GM12878 (cell line): ENCODE measurements at regions not wholly inside any gene's neighbourhood (a gene's known extent, or its start where the extent isn't known, plus 50 kb on each side); places are given as distances from the start of the nearest gene placed in this dataset.

Experiments used
- ATAC-seq: fragments of 200-7000 bp; cut with Tn5 transposase; 3 replicates; pipeline ENCODE4 v1.9.1; 2020; ENCODE audit warnings: mild to moderate bottlenecking, moderate library complexity
- BruUV-seq: library from RNA; stranded (reverse); fragments of 400-500 nt; replicated peaks from 2 replicates; lab custom pipeline; 2021; lab: Mats Ljungman, UMichigan
- CTCF ChIA-PET: fragments of 300-600 bp; sonication (Branson Sonifier 250); formaldehyde crosslinking; extraction: SDS; loops from one replicate; lab custom pipeline; 2021; ENCODE audit warnings: inconsistent platforms; lab: Yijun Ruan, JAX
- POLR2A ChIA-PET: fragments of 350-600 bp; formaldehyde crosslinking; extraction: SDS; loops from one replicate; lab custom pipeline; 2021; ENCODE audit warnings: inconsistent platforms; lab: Charles Lee
- RAD21 ChIA-PET: fragments of 300-600 bp; sonication (Branson Sonifier 250); formaldehyde crosslinking; loops from one replicate; lab custom pipeline; 2023; ENCODE audit warnings: antibody characterized with exemption; ENCODE audit not compliant: unreplicated experiment; lab: Charles Lee
- SMC1A ChIA-PET: fragments of 300-600 bp; sonication (Branson Sonifier 250); formaldehyde crosslinking; loops from one replicate; lab custom pipeline; 2023; ENCODE audit not compliant: unreplicated experiment, uncharacterized antibody; lab: Charles Lee
- DNase-seq: peaks from one replicate; pipeline ENCODE4 v3.0.0-alpha.2; 2011; ENCODE audit warnings: low read depth, low spot score
- FAIRE-seq: peaks from 3 replicates; lab custom pipeline; 2011; peaks lifted over from hg19 to GRCh38; lab: Jason Lieb, UNC
- H2AFZ ChIP-seq: 2 replicates; pipeline ENCODE4 v1.6.0; 2011; ENCODE audit warnings: low read depth, low read length, control low read depth; ENCODE audit not compliant: control insufficient read depth
- H3K27ac ChIP-seq: 2 replicates; pipeline ENCODE4 v1.5.1; 2011; ENCODE audit warnings: control low read depth; ENCODE audit not compliant: control insufficient read depth, insufficient read depth
- H3K27me3 ChIP-seq, 2 experiments: replicated peaks in 1 of 2; 2 replicates each; pipeline versions ENCODE4 v1.6.0 to v1.6.1; 2011; ENCODE audit warnings: low read length in 1 of 2; ENCODE audit not compliant: control insufficient read depth in 2 of 2, insufficient read depth in 2 of 2
- H3K36me3 ChIP-seq, 2 experiments: 2 replicates each; pipeline ENCODE4 v1.5.1; 2011; ENCODE audit warnings: low read length in 1 of 2; ENCODE audit not compliant: control insufficient read depth in 2 of 2, insufficient read depth in 2 of 2
- H3K4me1 ChIP-seq: 2 replicates; pipeline ENCODE4 v1.6.1; 2011; ENCODE audit warnings: mild to moderate bottlenecking, low read length, moderate library complexity, mixed read lengths; ENCODE audit not compliant: control insufficient read depth, insufficient read depth
- H3K4me2 ChIP-seq: 2 replicates; pipeline ENCODE4 v1.6.0; 2011; ENCODE audit warnings: control low read depth; ENCODE audit not compliant: control insufficient read depth, insufficient read depth
- H3K4me3 ChIP-seq: fragments of 200-600 bp; sonication (generic); 2 replicates; pipeline ENCODE4 v1.5.1; 2016
- H3K79me2 ChIP-seq: 2 replicates; pipeline ENCODE4 v1.6.0; 2011; ENCODE audit warnings: low read length; ENCODE audit not compliant: control insufficient read depth, insufficient read depth
- H3K9ac ChIP-seq: 2 replicates; pipeline ENCODE4 v1.8.0; 2011; ENCODE audit warnings: low read length, control low read depth, mixed read lengths; ENCODE audit not compliant: control insufficient read depth, insufficient read depth
- H3K9me3 ChIP-seq: replicated peaks from 3 replicates; pipeline ENCODE4 v1.5.1; 2011; ENCODE audit warnings: mild to moderate bottlenecking, low read length; ENCODE audit not compliant: control insufficient read depth, insufficient read depth
- H4K20me1 ChIP-seq: 2 replicates; pipeline ENCODE4 v1.6.0; 2011; ENCODE audit not compliant: control insufficient read depth, insufficient read depth
- ATF3 ChIP-seq: IDR thresholded peaks from 2 replicates; pipeline ENCODE4 v1.6.1; 2011; ENCODE audit warnings: low read depth, mild to moderate bottlenecking, low read length, moderate library complexity, borderline replicate concordance; ENCODE audit errors: extremely low read depth
- CHD1 ChIP-seq: IDR thresholded peaks from 2 replicates; pipeline ENCODE4 v1.6.1; 2012; ENCODE audit warnings: low read depth, low read length, improper control_type of control experiment
- CREB1 ChIP-seq: IDR thresholded peaks from 2 replicates; pipeline ENCODE4 v1.6.1; 2012; ENCODE audit warnings: low read depth, mild to moderate bottlenecking, inconsistent platforms
- EP300 ChIP-seq, 2 experiments: fragments of 150-350 bp in 1 of 2; IDR thresholded peaks; 2 replicates each; pipeline ENCODE4 v1.6.1; 2011 to 2012; ENCODE audit warnings: low read depth in 2 of 2, low read length in 2 of 2, borderline replicate concordance in 1 of 2, improper control_type of control experiment in 1 of 2, inconsistent platforms in 1 of 2; ENCODE audit not compliant: control insufficient read depth in 1 of 2
- IKZF2 ChIP-seq, 2 experiments: fragments of 450-650 bp; IDR thresholded peaks; 2 replicates each; pipeline ENCODE4 v1.6.1; 2017; ENCODE audit warnings: mild to moderate bottlenecking in 2 of 2, moderate library complexity in 2 of 2
- IRF5 ChIP-seq: fragments of 450-650 bp; IDR thresholded peaks from 2 replicates; pipeline ENCODE4 v1.6.1; 2017; ENCODE audit warnings: borderline replicate concordance
- KAT2A ChIP-seq: conservative IDR thresholded peaks from 2 replicates; pipeline ENCODE4 v1.6.1; 2011; ENCODE audit warnings: low read depth, low read length; ENCODE audit not compliant: control insufficient read depth
- MLLT1 ChIP-seq: fragments of 450-650 bp; IDR thresholded peaks from 2 replicates; pipeline ENCODE4 v1.6.1; 2016; ENCODE audit warnings: mild to moderate bottlenecking
- MTA3 ChIP-seq: IDR thresholded peaks from 2 replicates; pipeline ENCODE4 v1.6.1; 2012; ENCODE audit warnings: low read length, inconsistent platforms, borderline replicate concordance
- NKRF ChIP-seq: fragments of 450-650 bp; conservative IDR thresholded peaks from 2 replicates; pipeline ENCODE4 v1.6.1; 2017; ENCODE audit warnings: mild to moderate bottlenecking, moderate library complexity
- RAD21 ChIP-seq: IDR thresholded peaks from 2 replicates; pipeline ENCODE4 v1.6.1; 2011; ENCODE audit warnings: mild to moderate bottlenecking, low read depth, low read length, moderate library complexity; ENCODE audit not compliant: insufficient read depth
- RBBP5 ChIP-seq: fragments of 200-600 bp; sonication (generic); conservative IDR thresholded peaks from 2 replicates; pipeline ENCODE4 v1.6.1; 2016
- YBX1 ChIP-seq: fragments of 450-650 bp; IDR thresholded peaks from 2 replicates; pipeline ENCODE4 v1.6.1; 2016; ENCODE audit warnings: antibody characterized with exemption
- ZNF24 ChIP-seq: fragments of 450-650 bp; IDR thresholded peaks from 2 replicates; pipeline ENCODE4 v1.6.1; 2017; ENCODE audit warnings: antibody characterized with exemption, mild to moderate bottlenecking
- WGBS: methylation state at CpG from one replicate; pipeline ENCODE4 v1.1.6; 2016; ENCODE audit warnings: low lambda C conversion rate; ENCODE audit not compliant: insufficient replicate concordance, insufficient coverage; ENCODE audit errors: missing lambda C conversion rate; 5-methylcytosine and 5-hydroxymethylcytosine counted together
- in situ Hi-C: fragments of 300-500 bp; cut with MboI; formaldehyde crosslinking; loops from 9 replicates; pipeline ENCODE4 v1.14.3; 2018; ENCODE audit warnings: mixed read lengths
- intact Hi-C: fragments of 100-400 bp; cut with micrococcal nuclease; formaldehyde crosslinking; loops from one replicate; pipeline ENCODE4 v1.14.2; 2022; ENCODE audit not compliant: unreplicated experiment

- TF ChIP-seq NKRF = no peak
- TF ChIP-seq IRF5 = no peak
Observed at GRCh38 chr5:56467176-56467717, 234.1 kb upstream of the ANKRD55 start (continued).

- ChIA-PET SMC1A (no interaction called here), POLR2A (interaction anchor here (0.6 kb wide), 1 partner anchor 503 kb away, joined by 3 read pairs; no protein-coding TSS in a partner anchor), RAD21 (no interaction called here), CTCF (interaction anchor here (1.5 kb wide), 1 partner anchor 195 kb away, joined by 7 read pairs; no protein-coding TSS in a partner anchor)
- no peak overlapping the region for H2AFZ ChIP-seq
- ATAC-seq (no peak; the same call in 2 of the 3 replicates), DNase-seq (no peak), FAIRE-seq (no peak)
- no peak overlapping the region for H3K4me3 ChIP-seq
- no peaks in the 10 kb centered on the region for H3K4me1 ChIP-seq
- no peaks in the 10 kb centered on the region for H3K36me3 ChIP-seq
- H3K9me3 ChIP-seq = no peaks in the 10 kb centered on the region
- no peak overlapping the region for H3K27ac ChIP-seq
- H3K4me2 ChIP-seq = no peak overlapping the region
- no peak overlapping the region for H3K9ac ChIP-seq
- WGBS = 28% methylated on average over 7 of the region's 7 CpGs
- in situ Hi-C loops = no loop called here
- intact Hi-C loops = no loop called here
- no peaks in the 10 kb centered on the region for H4K20me1 ChIP-seq
- 0 out of 4 replicates have a peak, but pooled peaks cover 0 to 3% of the 10 kb centered on the region in 2 experiments for H3K27me3 ChIP-seq
- BruUV-seq = no TSS peak
- H3K79me2 ChIP-seq = no peaks in the 10 kb centered on the region
- TF ChIP-seq RBBP5 = no peak
- no peak for TF ChIP-seq KAT2A
- no peak for TF ChIP-seq EP300 (IDR thresholded peaks at IDR 0.05; ENCODE audit: borderline replicate concordance in 1 of 2, control insufficient read depth in 1 of 2, low read depth in 2 of 2, low read length in 2 of 2)
- no peak for TF ChIP-seq MLLT1
- TF ChIP-seq NKRF = no peak
- TF ChIP-seq CREB1 = no peak
- no peak for TF ChIP-seq ZNF24
- no peak for TF ChIP-seq IKZF2 (IDR thresholded peaks at IDR 0.05)
- no peak for TF ChIP-seq YBX1
- TF ChIP-seq ATF3 = no peak
- no peak for TF ChIP-seq MTA3
- TF ChIP-seq RAD21 = no peak
- no peak for TF ChIP-seq CHD1
Observed at GRCh38 chr5:56466136-56466816, 233.1 kb upstream of the ANKRD55 start.
